Right lung (tissue), 2 donors: ENCODE measurements at regions not wholly inside any gene's neighbourhood (a gene's known extent, or its start where the extent isn't known, plus 50 kb on each side); places are given as distances from the start of the nearest gene placed in this dataset.
"Not testable (repeated sequence)": the region's sequence is repeated elsewhere in the genome, so short reads cannot be mapped to it uniquely, and the experiment has no call there.

Experiments used
- DNase-seq, 2 donors: peaks; one replicate each; pipeline ENCODE4 v3.0.0-alpha.2; 2013

GRCh38 chr5:34188001-34188822 lies 145.2 kb upstream of the C1QTNF3 start:
- DNase-seq: not testable (repeated sequence)

GRCh38 chr5:34189246-34189645 lies 146.2 kb upstream of the C1QTNF3 start:
- DNase-seq: not testable (repeated sequence)

- DNase-seq: not testable (repeated sequence)
Observed at GRCh38 chr5:34189752-34190411, 146.9 kb upstream of the C1QTNF3 start.

GRCh38 chr5:34190466-34190865 lies 147.5 kb upstream of the C1QTNF3 start:
- DNase-seq: not testable (repeated sequence)

- not testable (repeated sequence) for DNase-seq
Observed at GRCh38 chr5:34191279-34191744, 148.3 kb upstream of the C1QTNF3 start.

GRCh38 chr5:34192064-34192922 lies 149.3 kb upstream of the C1QTNF3 start:
- DNase-seq: peak in 1 of 2 donors; percentile 51

GRCh38 chr5:34192923-34193262 lies 149.9 kb upstream of the C1QTNF3 start:
- DNase-seq: not testable (repeated sequence)

- DNase-seq: not testable (repeated sequence)
Observed at GRCh38 chr5:34193297-34193696, 150.3 kb upstream of the C1QTNF3 start.

- not testable (repeated sequence) for DNase-seq
Observed at GRCh38 chr5:34193804-34194203, 150.8 kb upstream of the C1QTNF3 start.

GRCh38 chr5:34196091-34196490 lies 153.1 kb upstream of the C1QTNF3 start:
- DNase-seq: not testable (repeated sequence)

GRCh38 chr5:34205347-34205746 lies 162.3 kb upstream of the C1QTNF3 start:
- not testable (repeated sequence) for DNase-seq

- DNase-seq: not testable (repeated sequence)
Observed at GRCh38 chr5:34217386-34217785, 174.4 kb upstream of the C1QTNF3 start.

- DNase-seq: not testable (repeated sequence)
Observed at GRCh38 chr5:34221329-34222073, 178.5 kb upstream of the C1QTNF3 start.

GRCh38 chr5:34223158-34223557 lies 180.1 kb upstream of the C1QTNF3 start:
- DNase-seq: not testable (repeated sequence)

GRCh38 chr5:34230402-34230801 lies 187.4 kb upstream of the C1QTNF3 start:
- DNase-seq: not testable (repeated sequence)

- not testable (repeated sequence) for DNase-seq
Observed at GRCh38 chr5:34243802-34244201, 200.8 kb upstream of the C1QTNF3 start.

- DNase-seq: peak; percentile 63 to 67
Observed at GRCh38 chr5:34244281-34245031, 201.4 kb upstream of the C1QTNF3 start.

- DNase-seq: not testable (repeated sequence)
Observed at GRCh38 chr5:34245032-34245394, 202.0 kb upstream of the C1QTNF3 start.

GRCh38 chr5:34245813-34246212 lies 202.8 kb upstream of the C1QTNF3 start:
- DNase-seq: not testable (repeated sequence)

- DNase-seq: not testable (repeated sequence)
Observed at GRCh38 chr5:34258598-34258997, 215.6 kb upstream of the C1QTNF3 start.
